ENCODE measurements at regions not wholly inside any gene's neighbourhood (a gene's known extent, or its start where the extent isn't known, plus 50 kb on each side); places are given as distances from the start of the nearest gene placed in this dataset.
"Not testable (repeated sequence)": the region's sequence is repeated elsewhere in the genome, so short reads cannot be mapped to it uniquely, and the experiment has no call there.

- no peak for DNase-seq (ENCODE audit: low read depth)
- H3K4me3 ChIP-seq (ENCODE audit: low read depth, low read length) = no peak overlapping the region
- TF ChIP-seq MYC (IDR thresholded peaks at IDR 0.05; ENCODE audit: low read depth, low read length) (no peak), POLR2A (IDR thresholded peaks at IDR 0.05; ENCODE audit: extremely low read depth, insufficient read length) (no peak), MAX (IDR thresholded peaks at IDR 0.05; ENCODE audit: low read depth, low read length) (no peak), CTCF (IDR thresholded peaks at IDR 0.05; ENCODE audit: low read depth, low read length) (no peak)
Measured at GRCh38 chr1:118294875-118295642, 110.0 kb upstream of the SPAG17 start.

GRCh38 chr1:118291661-118292060, 106.6 kb upstream of the SPAG17 start:
- DNase-seq (ENCODE audit: low read depth) = no peak
- TF ChIP-seq MAX (IDR thresholded peaks at IDR 0.05; ENCODE audit: low read depth, low read length) (no peak), MYC (IDR thresholded peaks at IDR 0.05; ENCODE audit: low read depth, low read length) (no peak), CTCF (IDR thresholded peaks at IDR 0.05; ENCODE audit: low read depth, low read length) (no peak), POLR2A (IDR thresholded peaks at IDR 0.05; ENCODE audit: extremely low read depth, insufficient read length) (no peak)
- H3K4me3 ChIP-seq (ENCODE audit: low read depth, low read length) = no peak overlapping the region

GRCh38 chr1:118290571-118290970, 105.5 kb upstream of the SPAG17 start:
- no peak for DNase-seq (ENCODE audit: low read depth)
- no peak for TF ChIP-seq POLR2A (IDR thresholded peaks at IDR 0.05; ENCODE audit: extremely low read depth, insufficient read length)
- no peak for TF ChIP-seq CTCF (IDR thresholded peaks at IDR 0.05; ENCODE audit: low read depth, low read length)
- no peak for TF ChIP-seq MAX (IDR thresholded peaks at IDR 0.05; ENCODE audit: low read depth, low read length)
- no peak overlapping the region for H3K4me3 ChIP-seq (ENCODE audit: low read depth, low read length)

- H3K4me3 ChIP-seq (ENCODE audit: low read depth, low read length) = no peak overlapping the region
- DNase-seq (ENCODE audit: low read depth) = no peak
- TF ChIP-seq MYC (IDR thresholded peaks at IDR 0.05; ENCODE audit: low read depth, low read length) (no peak), POLR2A (IDR thresholded peaks at IDR 0.05; ENCODE audit: extremely low read depth, insufficient read length) (no peak), CTCF (IDR thresholded peaks at IDR 0.05; ENCODE audit: low read depth, low read length) (no peak), MAX (IDR thresholded peaks at IDR 0.05; ENCODE audit: low read depth, low read length) (no peak)
Measured at GRCh38 chr1:118290046-118290445, 105.0 kb upstream of the SPAG17 start.

GRCh38 chr1:118280656-118281055, 95.6 kb upstream of the SPAG17 start:
- not testable (repeated sequence) for DNase-seq (ENCODE audit: low read depth); H3K4me3 ChIP-seq (ENCODE audit: low read depth, low read length)

- no peak overlapping the region for H3K4me3 ChIP-seq (ENCODE audit: low read depth, low read length)
- no peak for DNase-seq (ENCODE audit: low read depth)
- TF ChIP-seq MAX (IDR thresholded peaks at IDR 0.05; ENCODE audit: low read depth, low read length) (no peak), POLR2A (IDR thresholded peaks at IDR 0.05; ENCODE audit: extremely low read depth, insufficient read length) (no peak), CTCF (IDR thresholded peaks at IDR 0.05; ENCODE audit: low read depth, low read length) (no peak), MYC (IDR thresholded peaks at IDR 0.05; ENCODE audit: low read depth, low read length) (no peak)
Measured at GRCh38 chr1:118275472-118276115, 90.6 kb upstream of the SPAG17 start.
